COLO668 (cell line): ENCODE measurements at regions not wholly inside any gene's neighbourhood (a gene's known extent, or its start where the extent isn't known, plus 50 kb on each side); places are given as distances from the start of the nearest gene placed in this dataset.
"Not testable (repeated sequence)": the region's sequence is repeated elsewhere in the genome, so short reads cannot be mapped to it uniquely, and the experiment has no call there.

Experiments used
- DNase-seq: peaks from one replicate; lab custom pipeline; 2025; ENCODE audit not compliant: unreplicated experiment; lab: John Stamatoyannopoulos, UW

GRCh38 chr4:183814461-183814860 is 90.6 kb upstream of the STOX2 start:
- no peak for DNase-seq

DNA sequence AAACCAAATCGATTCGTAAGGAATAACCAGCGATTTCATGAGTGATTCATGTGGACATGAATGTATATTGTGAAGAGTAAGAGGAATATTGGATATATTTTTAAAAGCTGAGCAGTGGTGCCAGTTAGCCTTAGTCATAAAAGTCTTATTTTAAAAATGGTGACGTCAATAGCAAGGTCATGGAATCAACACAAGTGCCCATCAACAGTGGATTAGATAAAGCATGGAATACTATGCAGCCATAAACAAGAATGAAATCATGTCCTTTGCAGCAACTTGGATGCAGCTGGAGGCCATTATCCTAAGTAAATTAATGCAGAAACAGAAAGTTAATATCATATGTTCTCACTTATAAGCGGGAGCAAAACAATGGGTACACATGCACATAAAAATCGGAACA is 89.0 kb upstream of the STOX2 start:
- DNase-seq, result no peak

- no peak for DNase-seq
These were observed 88.1 kb upstream of the STOX2 start for GRCh38 chr4:183816882-183817509.

DNA sequence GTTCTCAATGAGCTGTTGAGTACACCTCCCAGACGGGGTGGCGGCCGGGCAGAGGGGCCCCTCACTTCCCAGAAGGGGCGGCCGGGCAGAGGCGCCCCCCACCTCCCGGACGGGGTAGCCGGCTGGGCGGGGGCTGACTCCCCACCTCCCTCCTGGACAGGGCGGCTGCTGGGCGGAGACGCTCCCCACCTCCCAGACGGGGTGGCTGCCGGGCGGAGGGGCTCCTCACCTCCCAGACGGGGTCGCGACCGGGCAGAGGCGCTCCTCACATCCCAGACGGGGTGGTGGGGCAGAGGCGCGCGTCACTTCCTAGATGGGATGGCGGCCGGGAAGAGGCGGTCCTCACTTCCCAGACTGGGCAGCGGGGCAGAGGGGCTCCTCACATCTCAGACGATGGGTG is 86.5 kb upstream of the STOX2 start:
- not testable (repeated sequence) for DNase-seq

DNA sequence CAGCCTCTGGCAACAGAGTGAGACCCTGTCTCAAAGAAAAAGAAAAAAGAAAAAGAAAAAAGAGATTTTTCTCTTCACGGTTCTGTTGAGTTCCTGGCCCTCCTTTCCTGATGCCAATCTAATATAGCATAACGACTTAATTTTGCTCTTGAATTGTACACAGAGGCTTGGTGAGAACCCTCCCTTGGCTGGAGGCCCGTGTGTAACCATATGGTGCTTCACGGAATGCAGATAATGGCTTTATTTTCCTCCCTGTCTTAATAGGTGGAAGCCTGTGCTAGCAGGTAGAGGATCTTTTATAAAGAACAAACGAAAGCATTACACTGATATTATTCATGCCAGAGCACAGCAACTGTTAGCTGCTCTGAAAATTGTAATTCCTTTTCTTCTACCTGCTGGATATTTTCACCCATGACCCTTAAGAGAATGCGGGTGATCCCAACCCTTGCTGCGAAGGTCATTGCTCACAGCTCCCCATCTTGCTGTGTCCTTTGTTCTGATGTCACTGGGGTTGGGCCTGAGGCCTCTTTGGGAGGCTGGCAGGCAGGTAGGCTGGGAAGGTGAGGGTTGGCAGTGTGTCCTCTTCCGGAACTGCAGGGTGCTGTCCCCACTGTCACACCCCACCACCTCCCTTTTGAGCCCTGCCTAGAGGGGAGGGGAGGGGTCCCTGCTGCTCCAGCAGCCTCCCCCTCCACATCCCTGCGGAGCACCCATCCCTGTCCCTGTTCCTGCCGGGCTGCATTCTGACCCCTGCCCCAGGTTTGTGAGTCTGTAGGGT is 83.8 kb upstream of the STOX2 start:
- no peak for DNase-seq

DNA sequence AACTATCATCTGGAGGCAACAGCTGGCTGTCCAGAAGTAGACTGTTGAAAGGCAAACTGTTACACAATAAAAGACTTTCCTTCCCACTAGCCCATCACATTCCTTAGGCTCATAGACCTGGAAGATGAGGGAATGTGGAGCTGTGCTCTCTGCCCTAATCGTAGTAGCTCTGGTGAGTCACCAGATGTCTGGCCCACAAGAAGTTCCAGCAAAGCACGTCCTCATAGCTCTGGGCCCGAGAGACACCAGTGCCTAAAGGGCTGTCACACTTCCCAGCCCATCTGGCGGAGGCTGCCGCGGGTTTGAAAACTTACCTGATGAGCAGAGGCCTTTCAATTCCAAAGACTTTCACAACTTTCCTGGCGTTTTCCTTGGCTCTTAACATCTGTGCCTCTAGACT is 81.7 kb upstream of the STOX2 start:
- DNase-seq, result no peak

GRCh38 chr4:183825346-183825745 is 79.8 kb upstream of the STOX2 start:
- DNase-seq, result no peak

DNA sequence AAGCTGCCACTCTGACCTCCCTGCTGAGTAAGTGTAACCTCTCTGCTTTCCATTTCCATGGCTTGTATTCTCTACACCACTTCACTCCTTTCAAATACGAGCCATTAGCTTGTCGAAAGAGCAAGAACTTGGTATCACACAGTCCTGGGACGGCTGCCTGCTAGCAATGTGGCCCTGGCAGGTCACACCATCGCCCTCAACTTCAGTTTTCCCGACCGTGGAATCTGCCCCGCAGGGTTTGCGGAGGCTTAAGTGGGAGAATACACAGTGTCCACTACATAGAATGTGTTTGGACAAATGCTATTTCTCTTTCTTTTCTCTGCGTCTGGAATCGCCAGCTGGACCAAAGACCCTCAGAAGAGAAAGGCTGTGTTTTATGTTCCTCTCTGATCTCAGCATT is 78.6 kb upstream of the STOX2 start:
- DNase-seq, result no peak

- DNase-seq, result no peak
These were observed 77.0 kb upstream of the STOX2 start for GRCh38 chr4:183828125-183828524.

DNA sequence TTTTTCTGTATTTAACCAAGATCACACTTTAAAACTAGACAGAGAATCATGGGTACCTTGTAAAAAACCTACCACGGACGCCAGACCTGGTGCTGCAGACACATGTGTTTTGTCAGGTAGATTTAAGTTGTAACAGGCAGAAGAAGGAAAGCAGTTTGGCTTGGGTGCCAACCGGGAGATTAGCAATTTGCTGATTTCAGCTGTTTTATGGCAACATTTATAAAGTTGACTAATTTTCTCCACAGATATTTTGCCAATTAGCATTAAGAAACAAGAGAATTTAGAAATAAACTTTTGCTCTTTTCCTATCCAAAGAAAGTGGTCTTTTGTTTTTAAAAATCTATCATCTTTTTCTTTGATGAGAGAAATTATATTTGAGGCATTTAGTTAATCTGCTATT is 76.3 kb upstream of the STOX2 start:
- DNase-seq, result no peak

DNA sequence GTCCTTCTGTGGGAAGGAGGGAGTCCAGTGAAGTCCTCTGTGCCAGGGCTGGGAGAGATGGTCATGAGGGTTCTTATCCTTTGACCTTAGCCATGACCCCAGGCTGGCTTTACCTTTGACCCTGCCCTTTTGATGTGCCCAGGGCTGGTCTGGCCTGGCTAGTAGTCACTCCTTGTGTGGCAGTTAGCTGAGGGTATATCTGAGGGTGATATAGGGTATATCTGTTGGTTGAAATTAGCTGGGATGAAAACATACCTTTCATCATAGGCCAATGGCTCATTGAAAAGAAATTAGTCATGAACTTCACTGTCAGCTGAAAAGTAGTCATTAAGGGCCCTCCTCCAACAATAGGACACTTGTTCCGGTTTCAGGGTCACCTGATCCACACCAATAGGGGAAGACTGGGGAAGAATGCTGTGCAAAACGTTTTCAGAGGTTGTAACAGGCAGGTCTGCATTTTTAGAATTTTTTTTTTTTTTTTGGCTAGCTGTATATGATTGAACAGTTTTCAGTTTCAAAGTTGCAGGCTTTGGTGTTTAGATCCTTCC is 74.6 kb upstream of the STOX2 start:
- no peak for DNase-seq

GRCh38 chr4:183831026-183831446 is 74.1 kb upstream of the STOX2 start:
- DNase-seq, result no peak

- DNase-seq, result no peak
These were observed 73.4 kb upstream of the STOX2 start for GRCh38 chr4:183831683-183832082.

DNA sequence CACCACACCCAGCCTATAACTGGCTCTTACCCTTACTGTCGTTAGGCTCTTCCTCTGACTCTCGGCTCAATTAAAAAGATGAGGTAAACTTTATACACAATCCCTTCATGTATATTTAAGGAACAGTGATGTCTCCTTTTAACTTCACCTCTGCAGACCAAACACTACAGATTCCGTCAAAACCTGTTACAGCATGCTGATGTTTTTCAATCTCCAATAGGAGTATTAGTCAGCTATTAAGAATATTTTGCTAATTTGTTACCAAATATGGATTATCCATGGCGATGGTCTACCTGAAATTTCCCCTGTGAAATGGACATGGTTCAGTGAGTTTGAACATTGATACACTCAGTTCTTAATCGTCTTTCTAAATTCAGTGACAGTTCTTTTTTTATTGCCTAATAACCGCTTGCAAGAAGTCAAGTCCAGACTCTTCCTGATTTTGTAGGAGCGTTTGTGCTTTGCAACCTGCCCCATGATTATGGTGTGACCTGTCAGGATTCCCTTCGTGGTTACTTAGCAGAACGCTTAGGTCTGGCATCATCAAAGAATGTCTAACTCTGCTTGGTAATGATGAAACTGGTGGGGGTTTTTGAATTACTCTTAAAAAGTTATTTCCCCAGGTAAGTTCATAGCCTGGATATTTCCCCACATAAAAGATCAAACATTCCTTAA is 72.2 kb upstream of the STOX2 start:
- DNase-seq, result no peak

GRCh38 chr4:183834252-183834651 is 70.9 kb upstream of the STOX2 start:
- DNase-seq, result no peak

DNA sequence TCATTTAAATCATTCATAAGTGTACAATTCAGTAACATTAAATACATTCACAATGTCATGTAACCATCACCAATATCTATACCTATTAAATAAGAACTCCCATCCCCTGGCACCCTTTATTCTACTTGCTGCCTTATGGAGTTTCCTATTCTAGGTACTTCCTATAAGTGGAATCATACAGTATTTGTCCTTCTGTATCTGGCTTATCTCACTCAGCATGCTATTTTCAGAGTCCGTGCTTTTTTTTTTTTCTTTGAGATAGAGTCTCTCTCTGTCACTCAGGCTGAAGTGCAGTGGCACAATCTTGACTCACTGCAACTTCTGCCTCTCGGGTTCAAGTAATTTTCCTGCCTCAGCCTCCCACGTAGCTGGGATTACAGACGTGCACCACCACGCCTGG is 67.9 kb upstream of the STOX2 start:
- DNase-seq, result no peak

DNA sequence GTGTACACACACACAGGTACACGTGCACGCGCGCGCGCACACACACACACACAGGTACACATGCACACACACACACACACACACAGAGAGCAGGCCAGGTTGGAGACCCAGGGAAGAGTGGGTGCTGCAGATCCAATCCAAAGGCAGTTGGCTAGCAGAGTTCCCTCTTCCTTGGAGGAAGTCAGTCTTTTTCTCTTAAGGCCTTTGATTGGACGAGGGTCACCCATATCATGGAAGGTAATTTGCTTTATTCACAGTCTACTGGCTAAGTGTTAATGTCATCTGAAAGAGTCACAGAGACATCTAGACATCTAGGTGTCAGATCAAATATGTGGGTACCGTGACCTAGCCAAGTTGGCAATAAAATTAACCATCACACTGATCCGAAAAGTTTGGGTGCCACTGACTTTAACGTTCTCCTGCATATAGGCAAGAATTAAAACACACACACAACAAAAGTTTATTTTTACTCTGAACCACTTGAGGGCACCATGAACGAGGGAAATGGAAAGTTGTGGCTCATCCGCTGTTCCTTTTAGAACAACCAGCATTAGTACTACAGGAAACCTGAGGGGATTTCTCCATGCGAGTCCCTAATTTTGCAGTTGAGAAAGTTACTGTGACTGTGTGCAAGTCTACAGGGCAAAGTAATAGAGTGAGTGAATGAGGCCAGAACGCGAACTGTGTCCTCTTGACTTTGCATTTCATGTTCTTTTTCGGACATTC is 66.0 kb upstream of the STOX2 start:
- no peak for DNase-seq

DNA sequence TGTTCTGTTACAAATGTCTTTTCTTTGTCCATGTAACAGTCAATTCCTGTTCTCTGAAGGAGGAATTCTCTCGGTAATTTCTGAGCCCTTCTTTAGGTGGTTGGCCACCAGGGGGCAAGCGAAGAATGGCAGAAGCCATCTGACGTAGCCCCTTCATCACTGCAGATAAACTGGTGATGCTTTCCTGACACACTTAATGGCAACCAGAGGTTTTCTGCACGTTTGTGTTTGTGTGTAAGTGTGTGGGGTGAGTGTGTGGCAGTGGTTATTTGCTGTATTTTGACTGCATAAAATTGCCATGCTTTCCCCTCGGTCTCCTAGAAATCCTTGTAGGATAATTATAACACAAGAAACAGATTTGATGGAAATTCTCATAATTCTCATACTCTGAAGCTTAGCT is 64.8 kb upstream of the STOX2 start:
- peak; percentile 74 for DNase-seq

DNA sequence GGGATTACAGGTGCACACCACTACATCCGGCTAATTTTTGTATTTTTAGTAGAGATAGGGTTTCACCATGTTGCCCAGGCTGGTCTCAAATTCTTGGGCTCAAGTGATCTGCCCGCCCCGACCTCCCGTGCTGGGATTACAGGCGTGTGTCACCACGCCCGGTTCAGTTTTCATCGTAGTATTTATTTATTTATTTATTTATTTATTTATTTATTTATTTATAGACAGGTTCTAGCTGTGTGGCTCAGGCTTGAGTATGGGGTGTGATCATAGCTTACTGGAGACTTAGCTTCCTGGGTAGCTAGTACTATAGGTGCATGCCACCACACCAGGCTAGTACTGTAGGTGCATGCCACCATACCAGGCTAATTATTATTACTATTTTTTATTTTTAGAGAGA is 64.1 kb upstream of the STOX2 start:
- no peak for DNase-seq

DNA sequence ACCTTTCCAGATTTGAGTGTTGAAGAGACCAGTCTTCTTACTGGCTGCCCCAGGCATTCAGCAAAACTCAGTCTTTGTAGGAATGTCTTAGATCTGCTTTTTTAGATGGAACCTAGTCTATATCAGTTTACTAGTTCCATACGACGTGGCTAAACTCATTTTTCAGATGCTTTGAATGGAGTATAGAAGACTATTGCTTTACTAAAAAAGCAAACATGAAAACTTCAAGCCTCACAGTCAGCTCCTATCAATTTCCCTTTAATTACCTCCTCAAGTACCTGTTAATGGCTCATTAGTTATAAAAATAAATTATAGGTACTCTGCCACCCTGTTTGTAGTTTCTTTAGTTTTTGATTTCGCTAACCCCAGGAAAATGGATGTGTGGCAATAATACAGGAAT is 63.0 kb upstream of the STOX2 start:
- DNase-seq, result no peak

GRCh38 chr4:183843248-183843671 is 61.8 kb upstream of the STOX2 start:
- DNase-seq, result no peak
